GM18858 (cell line): ENCODE measurements at regions not wholly inside any gene's neighbourhood (a gene's known extent, or its start where the extent isn't known, plus 50 kb on each side); places are given as distances from the start of the nearest gene placed in this dataset.
"Not testable (repeated sequence)": the region's sequence is repeated elsewhere in the genome, so short reads cannot be mapped to it uniquely, and the experiment has no call there.

Source experiments
- ATAC-seq: cut with Tn5 transposase; IDR thresholded peaks from one replicate; pipeline ENCODE4 v1.9.1; 2021; ENCODE audit not compliant: unreplicated experiment

- no peak for ATAC-seq
Observed at GRCh38 chr12:67070307-67070600, 198.9 kb upstream of the CAND1 start.

GRCh38 chr12:67070604-67071003, 198.6 kb upstream of the CAND1 start:
- ATAC-seq = no peak

DNA sequence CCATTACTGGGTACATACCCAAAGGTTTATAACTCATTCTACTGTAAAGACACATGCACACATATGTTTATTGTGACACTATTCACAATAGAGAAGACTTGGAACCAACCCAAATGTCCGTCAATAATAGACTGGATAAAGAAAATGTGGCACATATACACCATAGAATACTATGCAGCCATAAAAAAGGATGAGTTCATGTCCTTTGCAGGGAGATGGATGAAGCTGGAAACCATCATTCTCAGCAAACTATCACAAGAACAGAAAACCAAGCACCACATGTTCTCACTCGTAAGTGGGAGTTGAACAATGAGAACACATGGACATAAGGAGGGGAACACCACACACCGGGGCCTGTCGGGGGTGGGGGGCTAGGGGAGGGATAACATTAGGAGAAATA, 196.9 kb upstream of the CAND1 start:
- not testable (repeated sequence) for ATAC-seq

GRCh38 chr12:67073336-67073735, 195.8 kb upstream of the CAND1 start:
- no peak for ATAC-seq

- ATAC-seq = no peak
Observed at GRCh38 chr12:67074072-67074471, 195.1 kb upstream of the CAND1 start.

- no peak for ATAC-seq
Observed at GRCh38 chr12:67077617-67078016, 191.5 kb upstream of the CAND1 start.

- no peak for ATAC-seq
Observed at GRCh38 chr12:67078957-67079356, 190.2 kb upstream of the CAND1 start.

DNA sequence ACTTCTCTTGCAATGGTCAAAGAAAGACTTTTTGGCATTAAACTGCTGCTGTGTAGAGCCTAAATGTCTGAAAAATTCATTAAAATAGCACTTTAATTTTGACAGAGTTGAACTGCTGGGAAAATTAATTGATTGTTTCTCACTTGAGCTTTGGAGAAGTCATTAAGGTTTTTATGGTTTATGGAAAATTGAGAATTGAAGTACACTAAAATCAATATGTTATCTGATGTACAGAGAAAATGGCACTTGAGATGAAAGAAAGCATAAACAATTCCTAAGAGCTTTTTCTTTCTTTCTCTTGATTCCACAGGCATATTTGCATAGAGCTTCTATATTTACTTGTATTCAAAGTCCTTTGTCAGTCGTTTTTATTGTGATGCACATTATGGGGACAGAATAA, 188.5 kb upstream of the CAND1 start:
- no peak for ATAC-seq

- ATAC-seq = no peak
Observed at GRCh38 chr12:67082221-67082620, 186.9 kb upstream of the CAND1 start.

GRCh38 chr12:67085699-67086098, 183.5 kb upstream of the CAND1 start:
- no peak for ATAC-seq

- ATAC-seq = no peak
Observed at GRCh38 chr12:67086116-67086515, 183.0 kb upstream of the CAND1 start.

GRCh38 chr12:67088401-67089118, 180.6 kb upstream of the CAND1 start:
- no peak for ATAC-seq

DNA sequence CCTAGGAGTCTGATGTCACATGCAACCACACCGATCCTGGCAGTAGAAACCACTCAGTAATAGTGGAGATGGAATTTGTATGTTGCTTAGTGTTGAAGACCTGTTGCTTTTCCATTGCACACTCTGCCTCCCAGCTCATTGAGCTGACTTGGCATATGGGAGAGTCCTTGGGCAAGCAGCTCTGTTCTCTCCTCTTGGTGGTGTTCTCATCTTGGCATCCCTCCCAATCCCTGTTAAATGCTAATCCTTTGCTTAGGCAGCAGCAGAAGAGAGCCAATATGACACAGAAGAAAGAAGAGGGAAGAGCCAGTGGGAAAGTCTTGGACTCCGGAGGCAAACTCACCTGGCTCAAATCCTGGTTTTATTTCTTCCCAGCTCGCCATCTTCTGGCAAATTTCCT, 178.0 kb upstream of the CAND1 start:
- ATAC-seq = no peak

GRCh38 chr12:67091678-67092077, 177.5 kb upstream of the CAND1 start:
- no peak for ATAC-seq

- not testable (repeated sequence) for ATAC-seq
Observed at GRCh38 chr12:67092934-67093333, 176.2 kb upstream of the CAND1 start.

- no peak for ATAC-seq
Observed at GRCh38 chr12:67096533-67097318, 172.4 kb upstream of the CAND1 start.

DNA sequence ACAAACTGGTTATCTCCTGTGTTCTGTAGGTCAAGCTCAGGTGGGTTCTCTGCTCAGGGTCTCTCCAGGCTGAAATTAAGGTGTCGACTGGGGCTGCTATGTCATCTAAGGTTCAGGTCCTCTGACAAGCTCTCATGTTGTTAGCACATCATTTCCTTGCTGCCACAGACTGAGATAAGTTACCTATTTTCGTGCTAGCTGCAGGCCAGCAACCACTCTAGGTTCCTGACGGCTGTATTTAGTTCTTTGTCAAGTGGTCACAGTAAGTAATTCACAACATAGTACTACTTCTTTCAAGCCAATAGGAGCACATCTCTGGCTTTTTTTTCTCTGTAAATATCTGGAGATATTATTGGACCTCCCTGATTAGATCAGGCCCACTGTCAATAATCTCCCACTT, 169.3 kb upstream of the CAND1 start:
- no peak for ATAC-seq

- ATAC-seq = no peak
Observed at GRCh38 chr12:67103521-67103920, 165.6 kb upstream of the CAND1 start.

- ATAC-seq = no peak
Observed at GRCh38 chr12:67107235-67107634, 161.9 kb upstream of the CAND1 start.

DNA sequence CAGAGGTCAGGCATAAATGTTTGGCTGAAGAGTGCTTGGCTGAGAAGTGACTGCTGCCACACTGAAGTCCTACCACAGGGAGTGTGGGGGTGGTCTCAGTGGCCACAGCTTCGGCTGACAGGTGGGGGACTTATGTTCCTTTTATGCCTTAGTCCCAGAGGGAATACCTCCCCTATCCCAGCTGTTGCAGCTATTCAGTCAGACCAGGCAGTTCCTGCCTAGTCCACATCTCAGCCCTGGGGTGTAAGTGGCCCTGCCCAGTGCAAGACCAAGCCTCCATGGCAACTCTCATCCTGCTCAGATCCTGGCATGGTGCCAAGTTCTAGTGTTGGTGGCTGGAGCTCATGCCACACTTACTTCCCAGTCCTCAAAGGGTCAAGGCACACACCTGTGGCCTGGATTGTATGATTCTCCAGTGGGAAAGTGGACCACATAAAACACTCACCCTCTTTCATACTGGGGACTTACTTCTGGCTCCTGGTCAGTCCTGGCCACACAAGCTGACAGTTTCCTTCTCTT, 161.3 kb upstream of the CAND1 start:
- no peak for ATAC-seq

GRCh38 chr12:67110345-67110744, 158.8 kb upstream of the CAND1 start:
- not testable (repeated sequence) for ATAC-seq

DNA sequence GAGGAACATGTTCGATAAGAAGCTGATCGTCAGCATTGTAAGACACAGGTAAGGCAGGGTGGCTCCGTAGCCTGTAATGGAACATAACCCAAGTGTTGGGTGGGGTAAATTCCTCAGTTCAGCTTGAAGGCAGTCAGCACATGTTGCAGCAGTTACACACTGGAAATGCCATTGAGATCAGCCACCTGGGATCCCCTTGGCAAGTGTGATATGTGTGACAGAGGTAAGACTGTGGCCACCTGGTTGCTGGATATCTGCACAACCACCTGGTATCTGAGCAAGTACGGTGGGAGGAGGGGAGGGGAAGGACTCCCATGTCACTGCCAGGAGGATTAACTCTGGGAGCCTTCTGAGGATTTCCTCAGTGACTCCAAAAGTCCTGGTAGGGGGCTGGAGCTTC, 158.0 kb upstream of the CAND1 start:
- no peak for ATAC-seq
